Trophoblast cell (in vitro differentiated cells and primary cell): ENCODE measurements at regions not wholly inside any gene's neighbourhood (a gene's known extent, or its start where the extent isn't known, plus 50 kb on each side); places are given as distances from the start of the nearest gene placed in this dataset.

Experiments
- DNase-seq, 2 donors: peaks; one replicate each; pipeline ENCODE4 v3.0.0-alpha.2; 2016
- H2AFZ ChIP-seq: 2 replicates; pipeline ENCODE4 v1.6.1; 2013; ENCODE audit warnings: low read length, moderate library complexity, mild to moderate bottlenecking; ENCODE audit not compliant: insufficient read depth, poor library complexity
- H2AK5ac ChIP-seq: 2 replicates; pipeline ENCODE4 v1.6.1; 2013; ENCODE audit warnings: mild to moderate bottlenecking, low read length
- H2BK120ac ChIP-seq: 2 replicates; pipeline ENCODE4 v1.6.1; 2013; ENCODE audit warnings: low read length, mild to moderate bottlenecking, moderate library complexity; ENCODE audit not compliant: insufficient read depth, poor library complexity
- H2BK12ac ChIP-seq: 2 replicates; pipeline ENCODE4 v1.6.1; 2013; ENCODE audit warnings: mild to moderate bottlenecking, low read length, moderate library complexity
- H2BK5ac ChIP-seq: 2 replicates; pipeline ENCODE4 v1.6.1; 2013; ENCODE audit warnings: low read length, low read depth, moderate library complexity, mild to moderate bottlenecking; ENCODE audit not compliant: poor library complexity
- H3K14ac ChIP-seq: 2 replicates; pipeline ENCODE4 v1.6.1; 2013; ENCODE audit warnings: mild to moderate bottlenecking, low read length
- H3K18ac ChIP-seq: 2 replicates; pipeline ENCODE4 v1.6.1; 2013; ENCODE audit warnings: mild to moderate bottlenecking, low read length
- H3K23ac ChIP-seq: 2 replicates; pipeline ENCODE4 v1.6.1; 2013; ENCODE audit warnings: low read length
- H3K27ac ChIP-seq: 2 replicates; pipeline ENCODE4 v1.5.1; 2013; ENCODE audit warnings: low read depth, mild to moderate bottlenecking, inconsistent platforms, low read length, moderate library complexity
- H3K27me3 ChIP-seq: 2 replicates; pipeline ENCODE4 v1.6.1; 2013; ENCODE audit warnings: inconsistent platforms, mild to moderate bottlenecking, low read length, moderate library complexity; ENCODE audit not compliant: insufficient read depth
- H3K36me3 ChIP-seq, 2 experiments: 1 replicate in 1 of 2; 2 replicates in 1 of 2; pipeline ENCODE4 v1.6.1; 2013; ENCODE audit warnings: low read length in 2 of 2, mild to moderate bottlenecking in 2 of 2, moderate library complexity in 1 of 2; ENCODE audit not compliant: insufficient read depth in 2 of 2, control insufficient read depth in 1 of 2
- H3K4ac ChIP-seq: 2 replicates; pipeline ENCODE4 v1.6.1; 2013; ENCODE audit warnings: low read depth, mild to moderate bottlenecking, low read length, moderate library complexity
- H3K4me1 ChIP-seq, 2 experiments: 1 replicate in 1 of 2; 2 replicates in 1 of 2; pipeline ENCODE4 v1.6.1; 2013; ENCODE audit warnings: low read length in 2 of 2, mild to moderate bottlenecking in 2 of 2, moderate library complexity in 1 of 2; ENCODE audit not compliant: insufficient read depth in 2 of 2, control insufficient read depth in 1 of 2
- H3K4me2 ChIP-seq: 2 replicates; pipeline ENCODE4 v1.6.1; 2013; ENCODE audit warnings: inconsistent platforms, mild to moderate bottlenecking, low read length, moderate library complexity
- H3K4me3 ChIP-seq: 2 replicates; pipeline ENCODE4 v1.5.1; 2013; ENCODE audit warnings: mild to moderate bottlenecking, low read depth, low read length, inconsistent platforms
- H3K79me1 ChIP-seq: one replicate; pipeline ENCODE4 v1.6.1; 2013; ENCODE audit warnings: low read length
- H3K79me2 ChIP-seq: 2 replicates; pipeline ENCODE4 v1.6.1; 2013; ENCODE audit warnings: low read length, mild to moderate bottlenecking; ENCODE audit not compliant: control insufficient read depth, insufficient read depth, poor library complexity
- H3K9ac ChIP-seq: 2 replicates; pipeline ENCODE4 v1.6.1; 2013; ENCODE audit warnings: mild to moderate bottlenecking, low read length
- H3K9me3 ChIP-seq: 2 replicates; pipeline ENCODE4 v1.6.1; 2013; ENCODE audit warnings: low read depth, mild to moderate bottlenecking, control low read depth, inconsistent platforms, low read length; ENCODE audit not compliant: insufficient read depth
- H4K12ac ChIP-seq: 2 replicates; pipeline ENCODE4 v1.6.1; 2013; ENCODE audit warnings: low read depth, mild to moderate bottlenecking, low read length, moderate library complexity
- H4K8ac ChIP-seq: 2 replicates; pipeline ENCODE4 v1.6.1; 2013; ENCODE audit warnings: low read depth, mild to moderate bottlenecking, low read length, moderate library complexity
- H4K91ac ChIP-seq: one replicate; pipeline ENCODE4 v1.6.1; 2013; ENCODE audit warnings: low read depth, mild to moderate bottlenecking, low read length, moderate library complexity
- WGBS: extraction: QIAGEN DNeasy Blood & Tissue Kit; methylation state at CpG from one replicate; pipeline ENCODE4 v1.1.7; 2013; ENCODE audit warnings: missing lambda C conversion rate; ENCODE audit not compliant: insufficient read length, insufficient coverage; ENCODE audit errors: extremely low coverage; 5-methylcytosine and 5-hydroxymethylcytosine counted together

DNA sequence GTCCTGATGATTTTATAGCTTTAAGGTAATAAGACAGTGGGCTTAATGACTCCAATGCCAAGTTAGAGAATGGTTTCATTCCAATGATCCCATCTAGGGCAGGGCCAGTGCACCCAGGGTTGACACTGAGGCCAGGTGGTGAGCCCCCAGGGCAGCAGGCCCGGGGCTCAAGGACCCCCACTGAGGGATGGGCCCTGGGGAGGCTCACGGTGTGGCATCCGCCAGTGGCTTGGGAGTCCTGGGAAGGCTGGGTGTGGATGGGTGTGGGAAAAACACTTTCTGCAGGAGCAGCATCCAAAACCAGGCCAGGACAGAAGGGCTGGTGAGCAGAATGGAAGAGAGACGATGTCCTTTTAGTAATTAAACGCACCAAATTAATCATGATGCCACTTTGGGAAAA, 626.3 kb downstream of the TBC1D22A start:
- Histone ChIP-seq H3K4me1 (no peaks in the 10 kb centered on the region), H3K9ac (no peak overlapping the region), H4K91ac (no peak overlapping the region), H3K36me3 (no peaks in the 10 kb centered on the region), H3K4me2 (no peak overlapping the region), H4K12ac (no peak overlapping the region), H3K14ac (no peak overlapping the region), H2BK12ac (no peak overlapping the region), H2AFZ (no peak overlapping the region), H2BK5ac (no peak overlapping the region), H3K23ac (no peak overlapping the region), H3K27me3 (no peaks in the 10 kb centered on the region), H3K79me1 (no peaks in the 10 kb centered on the region), H2AK5ac (no peak overlapping the region), H3K27ac (no peak overlapping the region), H3K79me2 (no peaks in the 10 kb centered on the region), H3K4ac (no peak overlapping the region), H3K9me3 (peaks cover 85% of the 10 kb centered on the region), H2BK120ac (no peak overlapping the region), H4K8ac (no peak overlapping the region), H3K4me3 (no peak overlapping the region), H3K18ac (no peak overlapping the region)
- DNase-seq: no peak
- no CpG with 5 or more reads among the region's 5 CpGs for whole genome bisulfite sequencing

DNA sequence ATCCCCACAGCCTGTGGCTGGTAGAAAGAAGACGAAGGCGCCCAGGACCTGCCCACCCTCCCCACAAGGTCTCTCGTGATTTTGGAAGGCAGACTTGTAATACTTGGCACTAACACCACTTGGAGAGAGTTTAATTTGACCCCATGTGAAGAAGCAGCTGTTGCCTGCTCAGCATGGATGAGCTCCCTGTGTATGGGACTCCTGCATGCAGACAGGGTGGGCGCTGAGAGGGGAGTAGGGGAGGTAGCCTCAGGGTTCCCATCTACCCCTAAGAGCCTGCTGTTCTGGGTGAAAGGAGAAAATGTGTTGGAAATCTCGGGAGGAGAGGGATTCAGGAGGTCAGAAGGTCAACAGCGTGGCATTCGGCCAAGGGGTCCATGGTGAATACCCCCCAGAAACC, 625.9 kb downstream of the TBC1D22A start:
- no peak overlapping the region for H3K23ac ChIP-seq
- H2BK12ac ChIP-seq: no peak overlapping the region
- no peaks in the 10 kb centered on the region for H3K27me3 ChIP-seq
- no peak overlapping the region for H3K27ac ChIP-seq
- H4K8ac ChIP-seq: no peak overlapping the region
- no peak overlapping the region for H3K9ac ChIP-seq
- H3K36me3 ChIP-seq: no peaks in the 10 kb centered on the region
- H3K4me2 ChIP-seq: no peak overlapping the region
- peaks cover 83% of the 10 kb centered on the region for H3K9me3 ChIP-seq
- H2BK120ac ChIP-seq: no peak overlapping the region
- no peak overlapping the region for H3K18ac ChIP-seq
- H3K14ac ChIP-seq: no peak overlapping the region
- H3K4me3 ChIP-seq: no peak overlapping the region
- H3K4me1 ChIP-seq: no peaks in the 10 kb centered on the region
- no CpG with 5 or more reads among the region's 7 CpGs for WGBS
- H3K4ac ChIP-seq: no peak overlapping the region
- no peak for DNase-seq
- H3K79me2 ChIP-seq: no peaks in the 10 kb centered on the region
- no peak overlapping the region for H2AFZ ChIP-seq
- no peak overlapping the region for H4K91ac ChIP-seq
- no peaks in the 10 kb centered on the region for H3K79me1 ChIP-seq
- H4K12ac ChIP-seq: no peak overlapping the region
- H2BK5ac ChIP-seq: no peak overlapping the region
- no peak overlapping the region for H2AK5ac ChIP-seq

DNA sequence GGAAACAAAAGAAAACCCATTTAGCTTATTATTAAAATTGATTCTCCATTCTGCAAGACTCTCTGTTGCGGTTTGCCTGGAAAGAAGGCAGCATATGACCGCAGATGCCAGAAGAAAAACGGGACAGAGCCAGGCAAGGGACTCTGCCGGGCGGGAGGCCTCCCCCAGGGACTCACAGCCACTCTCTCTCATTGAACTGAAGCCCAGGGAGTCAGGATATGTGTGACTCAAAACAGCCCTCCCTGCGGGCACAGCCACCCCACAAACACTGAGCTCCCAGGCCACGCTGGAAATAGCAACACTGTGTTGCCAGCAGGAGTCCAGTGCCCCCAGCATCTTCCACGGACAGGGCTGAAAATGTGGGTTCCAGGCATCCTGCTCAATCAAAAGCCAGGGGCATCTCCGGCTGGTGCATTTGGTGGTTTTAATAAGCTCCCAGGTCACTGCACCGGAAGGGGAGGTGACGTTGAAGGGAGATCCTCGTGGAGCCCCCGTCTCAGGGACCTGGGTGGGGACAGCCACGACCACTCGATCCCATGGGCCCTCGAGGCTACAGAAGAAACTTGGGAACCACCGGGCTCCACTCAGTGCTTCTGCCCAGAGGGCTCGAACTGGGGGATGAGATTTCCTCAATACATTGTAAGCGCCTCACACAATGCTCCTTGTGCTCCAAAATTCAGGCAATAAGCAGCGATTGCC, 624.5 kb downstream of the TBC1D22A start:
- Histone ChIP-seq H4K12ac (no peak overlapping the region), H2AFZ (no peak overlapping the region), H3K4me1 (no peaks in the 10 kb centered on the region), H3K18ac (no peak overlapping the region), H2AK5ac (no peak overlapping the region), H3K79me1 (no peaks in the 10 kb centered on the region), H2BK12ac (no peak overlapping the region), H3K79me2 (no peaks in the 10 kb centered on the region), H2BK5ac (no peak overlapping the region), H3K27ac (no peak overlapping the region), H3K4ac (no peak overlapping the region), H3K4me2 (no peak overlapping the region), H3K27me3 (no peaks in the 10 kb centered on the region), H3K4me3 (no peak overlapping the region), H3K36me3 (no peaks in the 10 kb centered on the region), H4K91ac (no peak overlapping the region), H3K23ac (no peak overlapping the region), H4K8ac (no peak overlapping the region), H3K14ac (no peak overlapping the region), H3K9ac (no peak overlapping the region), H3K9me3 (peaks cover 77% of the 10 kb centered on the region), H2BK120ac (no peak overlapping the region)
- DNase-seq: no peak
- no CpG with 5 or more reads among the region's 20 CpGs for WGBS

DNA sequence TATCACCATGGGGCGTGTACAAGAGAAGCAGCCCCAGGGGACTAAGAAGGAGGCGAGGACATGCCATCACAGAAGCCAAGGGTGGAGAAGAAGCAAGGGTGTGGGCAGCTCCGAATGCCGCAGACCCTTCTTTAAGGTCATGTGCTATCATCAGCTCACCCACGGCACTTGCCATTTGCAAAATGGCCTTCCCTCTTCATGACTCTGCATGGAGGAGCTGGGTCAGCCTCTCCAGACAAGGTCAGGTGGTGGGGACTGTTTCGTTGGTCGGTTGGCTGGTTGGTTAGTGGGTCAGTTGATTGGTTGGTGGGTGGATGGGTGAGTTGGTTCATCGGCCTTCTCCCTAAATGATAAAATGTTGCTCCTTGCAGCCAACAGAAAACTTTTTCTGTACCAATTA, 622.5 kb downstream of the TBC1D22A start:
- H2BK120ac ChIP-seq: no peak overlapping the region
- no peak overlapping the region for H2AFZ ChIP-seq
- no peak overlapping the region for H3K14ac ChIP-seq
- no peak overlapping the region for H2BK5ac ChIP-seq
- no peak overlapping the region for H4K12ac ChIP-seq
- H3K36me3 ChIP-seq: no peaks in the 10 kb centered on the region
- H2BK12ac ChIP-seq: no peak overlapping the region
- no peak overlapping the region for H4K8ac ChIP-seq
- DNase-seq: no peak
- WGBS: no CpG with 5 or more reads among the region's 8 CpGs
- H3K18ac ChIP-seq: no peak overlapping the region
- no peaks in the 10 kb centered on the region for H3K79me1 ChIP-seq
- H3K27ac ChIP-seq: no peak overlapping the region
- no peak overlapping the region for H3K4ac ChIP-seq
- H4K91ac ChIP-seq: no peak overlapping the region
- H3K9ac ChIP-seq: no peak overlapping the region
- no peak overlapping the region for H3K4me2 ChIP-seq
- H2AK5ac ChIP-seq: no peak overlapping the region
- H3K4me3 ChIP-seq: no peak overlapping the region
- H3K23ac ChIP-seq: no peak overlapping the region
- H3K27me3 ChIP-seq: no peaks in the 10 kb centered on the region
- peaks cover 73% of the 10 kb centered on the region for H3K9me3 ChIP-seq
- no peaks in the 10 kb centered on the region for H3K79me2 ChIP-seq
- H3K4me1 ChIP-seq: no peaks in the 10 kb centered on the region
